Activated CD8-positive, alpha-beta T cell treated with anti-CD3 and anti-CD28 coated beads for 36 hours (primary cell): ENCODE measurements at regions not wholly inside any gene's neighbourhood (a gene's known extent, or its start where the extent isn't known, plus 50 kb on each side); places are given as distances from the start of the nearest gene placed in this dataset.
A peak's percentile ranks its signal among the peaks of the same experiment; 100 is the strongest.
"Not testable (repeated sequence)": the region's sequence is repeated elsewhere in the genome, so short reads cannot be mapped to it uniquely, and the experiment has no call there.

Experiments
- ATAC-seq: fragments of 200-7000 bp; cut with Tn5 transposase; one replicate; pipeline ENCODE4 v1.10.0; 2021; ENCODE audit warnings: mild to moderate bottlenecking, moderate library complexity
- CTCF ChIA-PET: fragments of 350-600 bp; sonication (Branson Sonifier 250); formaldehyde crosslinking; loops from one replicate; lab custom pipeline; 2021; ENCODE audit warnings: antibody characterized with exemption; lab: Charles Lee
- POLR2A ChIA-PET: fragments of 350-600 bp; sonication (Branson Sonifier 250); formaldehyde crosslinking; loops from one replicate; lab custom pipeline; 2021; ENCODE audit warnings: antibody characterized with exemption; lab: Charles Lee
- DNase-seq: peaks from one replicate; pipeline ENCODE4 v3.0.0-alpha.2; 2020
- H3K27ac Mint-ChIP-seq: one replicate; pipeline ENCODE4 v1.8.0; 2021; ENCODE audit warnings: mild to moderate bottlenecking, mixed read lengths
- H3K27me3 Mint-ChIP-seq: one replicate; pipeline ENCODE4 v1.8.0; 2021; ENCODE audit warnings: mixed read lengths
- H3K36me3 Mint-ChIP-seq: one replicate; pipeline ENCODE4 v1.8.0; 2021; ENCODE audit warnings: low read depth, mixed read lengths
- H3K4me1 Mint-ChIP-seq: one replicate; pipeline ENCODE4 v1.8.0; 2021; ENCODE audit warnings: low read depth, mixed read lengths
- H3K4me3 Mint-ChIP-seq: one replicate; pipeline ENCODE4 v1.8.0; 2021; ENCODE audit warnings: mild to moderate bottlenecking, moderate library complexity, mixed read lengths
- H3K9me3 Mint-ChIP-seq: one replicate; pipeline ENCODE4 v1.8.0; 2021; ENCODE audit warnings: mixed read lengths
- intact Hi-C: fragments of 100-400 bp; cut with micrococcal nuclease; formaldehyde crosslinking; loops from one replicate; pipeline ENCODE4 v1.10.0; 2022

GRCh38 chr21:7787427-7788078 is 2733.8 kb upstream of the TPTE start:
- DNase-seq, CTCF ChIA-PET, intact Hi-C loops, H3K4me1 Mint-ChIP-seq, H3K9me3 Mint-ChIP-seq, H3K4me3 Mint-ChIP-seq, POLR2A ChIA-PET, H3K36me3 Mint-ChIP-seq, H3K27me3 Mint-ChIP-seq, H3K27ac Mint-ChIP-seq: not testable (repeated sequence)
- ATAC-seq, result peak; percentile 67

GRCh38 chr21:7793797-7794196 is 2727.6 kb upstream of the TPTE start:
- intact Hi-C loops, H3K4me1 Mint-ChIP-seq: not testable (repeated sequence)

DNA sequence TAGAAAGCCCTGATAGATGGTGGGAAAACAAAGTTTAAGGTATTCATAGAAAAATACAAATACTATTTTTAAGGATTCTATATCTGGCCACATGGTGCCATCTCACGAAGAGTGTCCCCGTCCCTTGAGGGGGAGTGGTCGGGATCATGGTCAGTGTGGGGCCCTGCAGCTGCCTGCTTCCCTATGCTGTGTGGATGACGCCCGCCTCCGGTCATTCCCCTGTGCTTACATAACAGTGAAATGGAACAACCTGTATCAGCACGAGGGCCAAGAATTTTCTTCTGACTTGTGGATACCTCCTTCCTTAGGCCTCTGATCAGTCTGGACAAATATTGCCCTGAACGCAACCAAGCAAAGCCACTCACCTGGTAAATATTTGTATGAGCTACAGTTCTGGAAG is 2724.1 kb upstream of the TPTE start:
- intact Hi-C loops, H3K4me3 Mint-ChIP-seq, H3K36me3 Mint-ChIP-seq, H3K4me1 Mint-ChIP-seq, ATAC-seq, CTCF ChIA-PET, H3K27me3 Mint-ChIP-seq, DNase-seq, POLR2A ChIA-PET, H3K9me3 Mint-ChIP-seq, H3K27ac Mint-ChIP-seq: not testable (repeated sequence)

More at GRCh38 chr21:7793797-7794196, 2727.6 kb upstream of the TPTE start:
- H3K4me3 Mint-ChIP-seq, H3K27me3 Mint-ChIP-seq, ATAC-seq, H3K36me3 Mint-ChIP-seq, H3K9me3 Mint-ChIP-seq, H3K27ac Mint-ChIP-seq, DNase-seq, POLR2A ChIA-PET, CTCF ChIA-PET: not testable (repeated sequence)

DNA sequence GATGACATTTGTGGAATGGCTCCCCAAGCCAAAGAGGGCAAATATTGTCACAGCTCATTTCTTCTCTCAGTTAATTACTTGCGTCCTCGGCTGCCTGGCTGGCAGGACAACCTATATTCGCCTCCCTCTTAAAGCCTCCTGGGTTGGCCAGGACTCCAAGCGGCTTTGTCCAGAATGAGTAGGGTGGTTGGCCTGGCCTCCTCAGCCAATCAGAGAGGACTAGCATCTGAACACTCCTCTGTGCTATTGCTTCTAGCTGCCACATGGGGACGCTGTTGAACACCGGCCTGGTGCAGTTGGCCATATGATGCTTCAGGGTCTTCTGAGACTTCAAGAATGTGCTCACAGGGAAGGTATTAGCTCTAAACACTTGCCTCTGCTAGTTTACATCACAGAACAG is 2722.9 kb upstream of the TPTE start:
- CTCF ChIA-PET, H3K9me3 Mint-ChIP-seq, H3K4me1 Mint-ChIP-seq, H3K27ac Mint-ChIP-seq, POLR2A ChIA-PET, intact Hi-C loops, H3K27me3 Mint-ChIP-seq, H3K36me3 Mint-ChIP-seq, H3K4me3 Mint-ChIP-seq: not testable (repeated sequence)
- ATAC-seq (peak; percentile 39), DNase-seq (peak; percentile 1)

- POLR2A ChIA-PET, CTCF ChIA-PET, H3K9me3 Mint-ChIP-seq, H3K27ac Mint-ChIP-seq, intact Hi-C loops, H3K27me3 Mint-ChIP-seq, H3K4me3 Mint-ChIP-seq, DNase-seq, H3K36me3 Mint-ChIP-seq, ATAC-seq, H3K4me1 Mint-ChIP-seq: not testable (repeated sequence)
These were observed 2721.7 kb upstream of the TPTE start for GRCh38 chr21:7799697-7800096.

DNA sequence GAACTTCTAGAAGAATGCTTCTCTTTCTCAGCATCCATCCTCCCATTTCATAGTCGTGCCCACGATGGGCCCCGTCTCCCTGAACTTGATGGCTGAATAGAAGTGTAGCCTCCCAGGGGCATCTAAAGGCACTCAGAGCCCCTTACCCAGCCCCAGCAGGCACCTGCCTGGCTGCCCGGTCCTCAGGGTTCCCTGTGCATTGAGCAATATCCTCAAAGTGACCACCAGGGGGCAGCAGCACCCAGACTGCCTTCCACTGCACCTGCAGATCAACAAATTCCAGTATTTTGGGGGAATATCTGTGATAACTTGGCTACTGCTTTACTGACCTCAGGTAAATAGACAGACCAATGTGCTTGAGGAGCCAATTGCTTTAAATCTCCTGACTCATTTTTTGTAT is 2707.9 kb upstream of the TPTE start:
- H3K9me3 Mint-ChIP-seq, intact Hi-C loops, POLR2A ChIA-PET, H3K4me1 Mint-ChIP-seq, H3K27ac Mint-ChIP-seq, DNase-seq, H3K36me3 Mint-ChIP-seq, H3K4me3 Mint-ChIP-seq, H3K27me3 Mint-ChIP-seq, CTCF ChIA-PET: not testable (repeated sequence)
- ATAC-seq, result peak; percentile 58

DNA sequence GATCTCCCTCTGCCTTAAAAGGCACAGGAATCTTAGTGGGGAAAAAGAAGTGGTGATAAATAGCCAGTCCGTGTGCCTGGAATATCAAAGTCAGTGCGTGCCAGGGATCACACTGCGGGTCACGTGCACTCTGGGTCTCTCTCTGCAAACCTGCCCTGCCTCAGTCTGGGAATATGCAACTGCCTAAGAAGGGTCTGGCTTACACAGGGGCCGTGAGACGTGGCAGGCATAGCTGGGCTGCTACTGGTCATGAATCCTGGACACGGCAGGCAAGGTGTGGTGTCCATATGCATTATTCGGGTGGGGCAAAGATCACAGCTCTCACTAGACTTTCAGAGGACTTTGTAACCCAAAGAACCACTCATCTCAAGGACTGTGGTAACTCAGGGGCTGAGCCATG is 2704.4 kb upstream of the TPTE start:
- ATAC-seq, CTCF ChIA-PET, H3K9me3 Mint-ChIP-seq: not testable (repeated sequence)

GRCh38 chr21:7819301-7819700 is 2702.1 kb upstream of the TPTE start:
- H3K4me1 Mint-ChIP-seq, ATAC-seq: not testable (repeated sequence)

More for the DNA sequence above, 2704.4 kb upstream of the TPTE start:
- H3K4me1 Mint-ChIP-seq, H3K27ac Mint-ChIP-seq, intact Hi-C loops, H3K27me3 Mint-ChIP-seq, H3K4me3 Mint-ChIP-seq, POLR2A ChIA-PET, H3K36me3 Mint-ChIP-seq, DNase-seq: not testable (repeated sequence)

GRCh38 chr21:7825627-7826026 is 2695.8 kb upstream of the TPTE start:
- DNase-seq, H3K27ac Mint-ChIP-seq, H3K27me3 Mint-ChIP-seq, CTCF ChIA-PET, ATAC-seq, H3K36me3 Mint-ChIP-seq, H3K9me3 Mint-ChIP-seq, H3K4me3 Mint-ChIP-seq, POLR2A ChIA-PET, intact Hi-C loops, H3K4me1 Mint-ChIP-seq: not testable (repeated sequence)

More at GRCh38 chr21:7819301-7819700, 2702.1 kb upstream of the TPTE start:
- H3K36me3 Mint-ChIP-seq, POLR2A ChIA-PET, H3K4me3 Mint-ChIP-seq, CTCF ChIA-PET, DNase-seq, H3K27me3 Mint-ChIP-seq, H3K27ac Mint-ChIP-seq, H3K9me3 Mint-ChIP-seq, intact Hi-C loops: not testable (repeated sequence)

GRCh38 chr21:7826174-7826573 is 2695.2 kb upstream of the TPTE start:
- intact Hi-C loops, H3K27me3 Mint-ChIP-seq, DNase-seq, H3K9me3 Mint-ChIP-seq, H3K36me3 Mint-ChIP-seq, CTCF ChIA-PET, H3K27ac Mint-ChIP-seq, ATAC-seq, H3K4me3 Mint-ChIP-seq, H3K4me1 Mint-ChIP-seq, POLR2A ChIA-PET: not testable (repeated sequence)

GRCh38 chr21:7828260-7828659 is 2693.1 kb upstream of the TPTE start:
- POLR2A ChIA-PET, H3K4me1 Mint-ChIP-seq, ATAC-seq, DNase-seq, H3K9me3 Mint-ChIP-seq, H3K27me3 Mint-ChIP-seq, CTCF ChIA-PET, H3K36me3 Mint-ChIP-seq, intact Hi-C loops, H3K27ac Mint-ChIP-seq, H3K4me3 Mint-ChIP-seq: not testable (repeated sequence)

GRCh38 chr21:7829411-7829810 is 2692.0 kb upstream of the TPTE start:
- ATAC-seq, DNase-seq, H3K9me3 Mint-ChIP-seq, intact Hi-C loops, CTCF ChIA-PET, H3K4me3 Mint-ChIP-seq, POLR2A ChIA-PET, H3K27ac Mint-ChIP-seq, H3K36me3 Mint-ChIP-seq, H3K27me3 Mint-ChIP-seq, H3K4me1 Mint-ChIP-seq: not testable (repeated sequence)
